Nephron progenitor cell (in vitro differentiated cells): ENCODE measurements at regions not wholly inside any gene's neighbourhood (a gene's known extent, or its start where the extent isn't known, plus 50 kb on each side); places are given as distances from the start of the nearest gene placed in this dataset.

Source experiments
- DNase-seq: peaks from one replicate; pipeline ENCODE4 v3.0.0; 2021
- H3K27ac Mint-ChIP-seq: 2 replicates; pipeline ENCODE4 v1.8.0; 2021; ENCODE audit warnings: mild to moderate bottlenecking, moderate library complexity, mixed read lengths
- H3K27me3 Mint-ChIP-seq: 2 replicates; pipeline ENCODE4 v1.8.0; 2021; ENCODE audit warnings: mild to moderate bottlenecking, low read depth, mixed read lengths; ENCODE audit not compliant: poor library complexity
- H3K36me3 Mint-ChIP-seq: 2 replicates; pipeline ENCODE4 v1.8.0; 2021; ENCODE audit warnings: low read depth, mixed read lengths
- H3K4me1 Mint-ChIP-seq: 2 replicates; pipeline ENCODE4 v1.8.0; 2021; ENCODE audit warnings: mixed read lengths
- H3K4me3 Mint-ChIP-seq: 2 replicates; pipeline ENCODE4 v1.8.0; 2021; ENCODE audit warnings: mild to moderate bottlenecking, moderate library complexity, mixed read lengths
- H3K9me3 Mint-ChIP-seq: 2 replicates; pipeline ENCODE4 v1.8.0; 2021; ENCODE audit warnings: mild to moderate bottlenecking, moderate library complexity, mixed read lengths
- CTCF ChIP-seq: fragments of 200-600 bp; sonication (generic); IDR thresholded peaks from 2 replicates; pipeline ENCODE4 v1.5.0; 2021; ENCODE audit warnings: antibody characterized with exemption

- Mint-ChIP-seq H3K9me3 (no peaks in the 10 kb centered on the region), H3K27ac (peak overlapping the region; percentile 1), H3K36me3 (peaks cover 7% of the 10 kb centered on the region), H3K4me3 (no peak overlapping the region), H3K27me3 (no peaks in the 10 kb centered on the region), H3K4me1 (peaks cover 49% of the 10 kb centered on the region)
- TF ChIP-seq CTCF, result no peak
- no peak for DNase-seq
These were observed 119.5 kb upstream of the LIMCH1 start for GRCh38 chr4:41418444-41418843.

- H3K27me3 Mint-ChIP-seq, result no peaks in the 10 kb centered on the region
- no peak for DNase-seq
- H3K36me3 Mint-ChIP-seq, result peaks cover 13% of the 10 kb centered on the region
- TF ChIP-seq CTCF, result no peak
- peak overlapping the region; percentile 29 for H3K27ac Mint-ChIP-seq
- H3K4me3 Mint-ChIP-seq, result no peak overlapping the region
- peaks cover 46% of the 10 kb centered on the region for H3K4me1 Mint-ChIP-seq
- peaks cover under 1% of the 10 kb centered on the region for H3K9me3 Mint-ChIP-seq
These were observed 117.4 kb upstream of the LIMCH1 start for GRCh38 chr4:41420541-41420940.

GRCh38 chr4:41423117-41423516, 114.8 kb upstream of the LIMCH1 start:
- H3K27me3 Mint-ChIP-seq, result no peaks in the 10 kb centered on the region
- TF ChIP-seq CTCF, result no peak
- peaks cover 54% of the 10 kb centered on the region for H3K4me1 Mint-ChIP-seq
- no peak overlapping the region for H3K27ac Mint-ChIP-seq
- no peak for DNase-seq
- H3K4me3 Mint-ChIP-seq, result no peak overlapping the region
- peaks cover 17% of the 10 kb centered on the region for H3K36me3 Mint-ChIP-seq
- H3K9me3 Mint-ChIP-seq, result peaks cover 4% of the 10 kb centered on the region

- peaks cover 17% of the 10 kb centered on the region for H3K36me3 Mint-ChIP-seq
- DNase-seq, result no peak
- H3K4me3 Mint-ChIP-seq, result no peak overlapping the region
- H3K27me3 Mint-ChIP-seq, result no peaks in the 10 kb centered on the region
- H3K27ac Mint-ChIP-seq, result no peak overlapping the region
- peaks cover 4% of the 10 kb centered on the region for H3K9me3 Mint-ChIP-seq
- no peak for TF ChIP-seq CTCF
- H3K4me1 Mint-ChIP-seq, result peaks cover 61% of the 10 kb centered on the region
These were observed 113.4 kb upstream of the LIMCH1 start for GRCh38 chr4:41424522-41424921.

- Mint-ChIP-seq H3K27ac (peak overlapping the region; percentile 97), H3K4me3 (peak overlapping the region; percentile 54), H3K4me1 (peaks cover 61% of the 10 kb centered on the region), H3K9me3 (peaks cover 11% of the 10 kb centered on the region), H3K36me3 (peaks cover 18% of the 10 kb centered on the region), H3K27me3 (no peaks in the 10 kb centered on the region)
- no peak for TF ChIP-seq CTCF
- no peak for DNase-seq
These were observed 112.3 kb upstream of the LIMCH1 start for GRCh38 chr4:41425650-41426049.

- DNase-seq, result no peak
- Mint-ChIP-seq H3K9me3 (peaks cover 11% of the 10 kb centered on the region), H3K4me1 (peaks cover 67% of the 10 kb centered on the region), H3K36me3 (peaks cover 15% of the 10 kb centered on the region), H3K27me3 (no peaks in the 10 kb centered on the region), H3K27ac (peak overlapping the region; percentile 99), H3K4me3 (no peak overlapping the region)
- no peak for TF ChIP-seq CTCF
These were observed 111.4 kb upstream of the LIMCH1 start for GRCh38 chr4:41426539-41426938.
